Neuronal stem cell (in vitro differentiated cells): ENCODE measurements at regions not wholly inside any gene's neighbourhood (a gene's known extent, or its start where the extent isn't known, plus 50 kb on each side); places are given as distances from the start of the nearest gene placed in this dataset.

Experiments
- DNase-seq: peaks from one replicate; pipeline ENCODE4 v3.0.0-alpha.2; 2013; ENCODE audit warnings: low spot score
- H2AFZ ChIP-seq: one replicate; pipeline ENCODE4 v1.6.1; 2013; ENCODE audit warnings: mild to moderate bottlenecking, low read length, inconsistent platforms
- H2AK5ac ChIP-seq: 2 replicates; pipeline ENCODE4 v1.6.1; 2013; ENCODE audit warnings: low read depth, mild to moderate bottlenecking, inconsistent platforms, low read length, moderate library complexity, mixed read lengths
- H2BK120ac ChIP-seq: 2 replicates; pipeline ENCODE4 v1.6.1; 2013; ENCODE audit warnings: low read depth, mild to moderate bottlenecking, inconsistent platforms, low read length, moderate library complexity, mixed read lengths
- H2BK12ac ChIP-seq: one replicate; pipeline ENCODE4 v1.6.1; 2013; ENCODE audit warnings: low read length, inconsistent platforms
- H2BK15ac ChIP-seq: 2 replicates; pipeline ENCODE4 v1.6.1; 2013; ENCODE audit warnings: mild to moderate bottlenecking, low read length, inconsistent platforms, mixed read lengths
- H2BK5ac ChIP-seq: one replicate; pipeline ENCODE4 v1.6.1; 2013; ENCODE audit warnings: inconsistent platforms, mild to moderate bottlenecking, low read length, moderate library complexity
- H3K14ac ChIP-seq: one replicate; pipeline ENCODE4 v1.6.1; 2013; ENCODE audit warnings: low read length, inconsistent platforms
- H3K18ac ChIP-seq: 2 replicates; pipeline ENCODE4 v1.6.1; 2013; ENCODE audit warnings: low read length, inconsistent platforms
- H3K23ac ChIP-seq: 2 replicates; pipeline ENCODE4 v1.6.1; 2013; ENCODE audit warnings: low read depth, mild to moderate bottlenecking, mixed read lengths, low read length, inconsistent platforms; ENCODE audit not compliant: poor library complexity
- H3K27ac ChIP-seq: replicated peaks from 3 replicates; pipeline ENCODE4 v1.5.1; 2013; ENCODE audit warnings: low read length, inconsistent platforms
- H3K27me3 ChIP-seq, 3 experiments: 2 replicates each; pipeline ENCODE4 v1.6.1; 2013; ENCODE audit warnings: low read length in 3 of 3, mild to moderate bottlenecking in 2 of 3, inconsistent platforms in 1 of 3, low read depth in 1 of 3, mixed read lengths in 1 of 3, moderate library complexity in 1 of 3; ENCODE audit not compliant: control insufficient read depth in 3 of 3, insufficient read depth in 3 of 3
- H3K36me3 ChIP-seq, 2 donors: replicated peaks in 1 of 2; 2 replicates each; pipeline ENCODE4 v1.6.1; 2013; ENCODE audit warnings: low read length in 2 of 2; ENCODE audit not compliant: control insufficient read depth in 2 of 2, insufficient read depth in 2 of 2
- H3K4ac ChIP-seq: 2 replicates; pipeline ENCODE4 v1.6.1; 2013; ENCODE audit warnings: inconsistent platforms, mild to moderate bottlenecking, low read length, moderate library complexity
- H3K4me1 ChIP-seq, 2 donors: 1 replicate in 1 of 2; 2 replicates in 1 of 2; pipeline ENCODE4 v1.6.1; 2013; ENCODE audit warnings: low read length in 2 of 2, low read depth in 1 of 2; ENCODE audit not compliant: control insufficient read depth in 2 of 2, insufficient read depth in 1 of 2
- H3K4me2 ChIP-seq: one replicate; pipeline ENCODE4 v1.6.1; 2013; ENCODE audit warnings: mild to moderate bottlenecking, low read length, inconsistent platforms; ENCODE audit not compliant: insufficient read depth, poor library complexity, severe bottlenecking
- H3K4me3 ChIP-seq, 2 donors: 2 replicates each; pipeline ENCODE4 v1.5.1; 2013; ENCODE audit warnings: low read length in 2 of 2, mild to moderate bottlenecking in 2 of 2, inconsistent platforms in 1 of 2, moderate library complexity in 1 of 2
- H3K79me1 ChIP-seq: one replicate; pipeline ENCODE4 v1.6.1; 2013; ENCODE audit warnings: low read depth, mild to moderate bottlenecking, inconsistent platforms, low read length, moderate library complexity
- H3K9ac ChIP-seq: one replicate; pipeline ENCODE4 v1.6.1; 2013; ENCODE audit warnings: mild to moderate bottlenecking, low read depth, low read length, inconsistent platforms; ENCODE audit not compliant: poor library complexity
- H3K9me3 ChIP-seq, 2 donors: replicated peaks in 1 of 2; 2 replicates each; pipeline versions ENCODE3 to v1.6.1; 2013; ENCODE audit warnings: low read length in 2 of 2, mild to moderate bottlenecking in 2 of 2, inconsistent platforms in 1 of 2, low read depth in 1 of 2, mixed read lengths in 1 of 2, moderate library complexity in 1 of 2; ENCODE audit not compliant: control insufficient read depth in 2 of 2, insufficient read depth in 1 of 2
- H4K8ac ChIP-seq: one replicate; pipeline ENCODE4 v1.6.1; 2013; ENCODE audit warnings: low read depth, mild to moderate bottlenecking, inconsistent platforms, low read length, moderate library complexity
- H4K91ac ChIP-seq: one replicate; pipeline ENCODE4 v1.6.1; 2013; ENCODE audit warnings: low read length, low read depth, mild to moderate bottlenecking, inconsistent platforms; ENCODE audit not compliant: poor library complexity
- WGBS, 2 donors: extraction: QIAGEN DNeasy Blood & Tissue Kit; methylation state at CpG; one replicate each; pipeline ENCODE4 v1.1.7; 2013; ENCODE audit warnings: missing lambda C conversion rate in 2 of 2, mixed read lengths in 1 of 2; ENCODE audit not compliant: insufficient read length in 2 of 2, insufficient replicate concordance in 1 of 2; ENCODE audit errors: extremely low coverage in 2 of 2; 5-methylcytosine and 5-hydroxymethylcytosine counted together

GRCh38 chr10:62652564-62652963 is 152.0 kb upstream of the ADO start:
- DNase-seq, result no peak
- Histone ChIP-seq H3K9me3 (no peaks in the 10 kb centered on the region), H3K4me1 (peaks cover 0 to 2% of the 10 kb centered on the region in 2 donors), H4K91ac (no peak overlapping the region), H3K4ac (no peak overlapping the region), H2BK15ac (no peak overlapping the region), H2BK12ac (no peak overlapping the region), H4K8ac (no peak overlapping the region), H2BK120ac (no peak overlapping the region), H2AFZ (no peak overlapping the region), H2AK5ac (no peak overlapping the region), H3K23ac (no peak overlapping the region), H3K27me3 (no peaks in the 10 kb centered on the region), H3K27ac (no peak overlapping the region), H3K4me2 (no peak overlapping the region), H2BK5ac (no peak overlapping the region), H3K79me1 (no peaks in the 10 kb centered on the region), H3K14ac (no peak overlapping the region), H3K36me3 (no peaks in the 10 kb centered on the region), H3K18ac (no peak overlapping the region), H3K9ac (no peak overlapping the region), H3K4me3 (no peak overlapping the region)

- Histone ChIP-seq H3K9ac (no peak overlapping the region), H3K4me3 (no peak overlapping the region), H3K9me3 (no peaks in the 10 kb centered on the region), H4K91ac (no peak overlapping the region), H3K27me3 (no peaks in the 10 kb centered on the region), H3K79me1 (no peaks in the 10 kb centered on the region), H2AK5ac (no peak overlapping the region), H3K23ac (no peak overlapping the region), H3K36me3 (no peaks in the 10 kb centered on the region), H3K4me1 (peaks cover 0 to 2% of the 10 kb centered on the region in 2 donors), H2BK120ac (no peak overlapping the region), H3K18ac (no peak overlapping the region), H3K14ac (no peak overlapping the region), H4K8ac (no peak overlapping the region), H2BK15ac (no peak overlapping the region), H2BK5ac (no peak overlapping the region), H3K4ac (no peak overlapping the region), H2AFZ (no peak overlapping the region), H3K4me2 (no peak overlapping the region), H3K27ac (no peak overlapping the region), H2BK12ac (no peak overlapping the region)
- no peak for DNase-seq
- WGBS, 2 donors, result no CpG with 5 or more reads among the region's 6 CpGs
Observed at GRCh38 chr10:62653254-62653653, 151.3 kb upstream of the ADO start.

GRCh38 chr10:62654966-62655336 is 149.6 kb upstream of the ADO start:
- Histone ChIP-seq H4K91ac (no peak overlapping the region), H3K27me3 (no peaks in the 10 kb centered on the region), H3K4ac (no peak overlapping the region), H3K9ac (no peak overlapping the region), H2BK120ac (no peak overlapping the region), H3K9me3 (no peaks in the 10 kb centered on the region), H3K36me3 (no peaks in the 10 kb centered on the region), H3K4me2 (no peak overlapping the region), H3K18ac (no peak overlapping the region), H2AK5ac (no peak overlapping the region), H3K23ac (no peak overlapping the region), H3K4me3 (no peak overlapping the region), H2BK12ac (no peak overlapping the region), H2BK15ac (no peak overlapping the region), H2BK5ac (no peak overlapping the region), H4K8ac (no peak overlapping the region), H3K79me1 (no peaks in the 10 kb centered on the region), H3K27ac (no peak overlapping the region), H2AFZ (no peak overlapping the region), H3K14ac (no peak overlapping the region), H3K4me1 (peaks cover 0 to 6% of the 10 kb centered on the region in 2 donors)
- DNase-seq, result no peak
- WGBS, 2 donors, result no CpG with 5 or more reads among the region's 1 CpG

GRCh38 chr10:62655337-62655994 is 149.1 kb upstream of the ADO start:
- H3K27ac ChIP-seq, result no peak overlapping the region
- no peak overlapping the region for H4K91ac ChIP-seq
- no peak overlapping the region for H2BK15ac ChIP-seq
- no peak overlapping the region for H3K23ac ChIP-seq
- no peaks in the 10 kb centered on the region for H3K27me3 ChIP-seq
- DNase-seq, result no peak
- no peak overlapping the region for H2BK120ac ChIP-seq
- H3K18ac ChIP-seq, result no peak overlapping the region
- H3K4me2 ChIP-seq, result no peak overlapping the region
- no peak overlapping the region for H2AFZ ChIP-seq
- H3K14ac ChIP-seq, result no peak overlapping the region
- peaks cover 0 to 11% of the 10 kb centered on the region in 2 donors for H3K4me1 ChIP-seq
- no peaks in the 10 kb centered on the region for H3K79me1 ChIP-seq
- WGBS, 2 donors, result no CpG with 5 or more reads among the region's 6 CpGs
- no peak overlapping the region for H2BK5ac ChIP-seq
- no peak overlapping the region for H2BK12ac ChIP-seq
- no peak overlapping the region for H2AK5ac ChIP-seq
- no peak overlapping the region for H3K4ac ChIP-seq
- H3K9me3 ChIP-seq, result no peaks in the 10 kb centered on the region
- no peak overlapping the region for H3K9ac ChIP-seq
- H4K8ac ChIP-seq, result no peak overlapping the region
- no peak overlapping the region for H3K4me3 ChIP-seq
- H3K36me3 ChIP-seq, result no peaks in the 10 kb centered on the region
